DND-41 (cell line): ENCODE measurements at regions not wholly inside any gene's neighbourhood (a gene's known extent, or its start where the extent isn't known, plus 50 kb on each side); places are given as distances from the start of the nearest gene placed in this dataset.

Experiments
- ATAC-seq: fragments of 200-7000 bp; cut with Tn5 transposase; 3 replicates; pipeline ENCODE4 v1.9.1; 2021; ENCODE audit warnings: low read depth; ENCODE audit not compliant: insufficient read depth
- DNase-seq: peaks from one replicate; pipeline ENCODE4 v3.0.0-alpha.2; 2020
- H2AFZ ChIP-seq: 2 replicates; pipeline ENCODE4 v1.6.0; 2012; ENCODE audit warnings: low read depth, low read length
- H3K27ac ChIP-seq: 2 replicates; pipeline ENCODE4 v1.5.1; 2012; ENCODE audit warnings: low read length, inconsistent platforms
- H3K27me3 ChIP-seq: fragments of 200-600 bp; sonication (generic); 2 replicates; pipeline ENCODE4 v1.6.0; 2012; ENCODE audit warnings: low read length, mild to moderate bottlenecking, inconsistent platforms; ENCODE audit not compliant: insufficient read depth, poor library complexity
- H3K36me3 ChIP-seq: 2 replicates; pipeline ENCODE4 v1.5.1; 2012; ENCODE audit warnings: low read length, inconsistent platforms; ENCODE audit not compliant: insufficient read depth
- H3K4me1 ChIP-seq: 2 replicates; pipeline ENCODE4 v1.5.1; 2012; ENCODE audit warnings: mild to moderate bottlenecking, low read length; ENCODE audit not compliant: insufficient read depth
- H3K4me2 ChIP-seq: 2 replicates; pipeline ENCODE4 v1.6.0; 2012; ENCODE audit warnings: mild to moderate bottlenecking, moderate library complexity, low read length, inconsistent platforms; ENCODE audit not compliant: insufficient read depth
- H3K4me3 ChIP-seq, 2 experiments: fragments of 200-600 bp in 1 of 2; shearing (Covaris generic) in 1 of 2; 2 replicates each; pipeline ENCODE4 v1.5.1; 2012 to 2016; ENCODE audit warnings: inconsistent platforms in 2 of 2, low read length in 2 of 2, mild to moderate bottlenecking in 2 of 2, low read depth in 1 of 2, moderate library complexity in 1 of 2
- H3K79me2 ChIP-seq: 2 replicates; pipeline ENCODE4 v1.6.0; 2012; ENCODE audit warnings: low read length, inconsistent platforms; ENCODE audit not compliant: insufficient read depth
- H3K9ac ChIP-seq: 2 replicates; pipeline ENCODE4 v1.6.0; 2012; ENCODE audit warnings: low read depth, mild to moderate bottlenecking, inconsistent platforms, low read length, moderate library complexity
- H3K9me3 ChIP-seq: 2 replicates; pipeline ENCODE4 v1.5.1; 2012; ENCODE audit warnings: low read length, moderate library complexity, mild to moderate bottlenecking, inconsistent platforms; ENCODE audit not compliant: insufficient read depth, severe bottlenecking
- H4K20me1 ChIP-seq: 2 replicates; pipeline ENCODE4 v1.6.0; 2012; ENCODE audit warnings: low read length; ENCODE audit not compliant: insufficient read depth
- CTCF ChIP-seq: IDR thresholded peaks from 2 replicates; pipeline ENCODE4 v1.5.1; 2012; ENCODE audit warnings: borderline replicate concordance, low read length, moderate library complexity, mild to moderate bottlenecking; ENCODE audit not compliant: poor library complexity, severe bottlenecking; ENCODE audit errors: extremely low read depth
- EZH2 ChIP-seq: IDR thresholded peaks from 3 replicates; pipeline ENCODE4 v1.6.1; 2012; ENCODE audit warnings: borderline replicate concordance, low read depth, mild to moderate bottlenecking, moderate library complexity, low read length, inconsistent platforms; ENCODE audit not compliant: severe bottlenecking

- no peaks in the 10 kb centered on the region for H3K36me3 ChIP-seq
- TF ChIP-seq EZH2 (no peak), CTCF (no peak)
- H3K4me1 ChIP-seq = no peaks in the 10 kb centered on the region
- no peaks in the 10 kb centered on the region for H3K27me3 ChIP-seq
- H4K20me1 ChIP-seq = no peaks in the 10 kb centered on the region
- no peaks in the 10 kb centered on the region for H3K9me3 ChIP-seq
- H2AFZ ChIP-seq = no peak overlapping the region
- no peak overlapping the region for H3K4me3 ChIP-seq
- no peak for DNase-seq
- no peak overlapping the region for H3K4me2 ChIP-seq
- ATAC-seq = no peak
- no peak overlapping the region for H3K9ac ChIP-seq
- H3K79me2 ChIP-seq = no peaks in the 10 kb centered on the region
- H3K27ac ChIP-seq = no peak overlapping the region
Observed at GRCh38 chr2:236799391-236800026, 229.9 kb downstream of the ACKR3 start.

GRCh38 chr2:236802862-236803261 is 233.2 kb downstream of the ACKR3 start:
- H3K9me3 ChIP-seq = peaks cover 8% of the 10 kb centered on the region
- H3K9ac ChIP-seq = no peak overlapping the region
- no peaks in the 10 kb centered on the region for H3K4me1 ChIP-seq

GRCh38 chr2:236803621-236804020 is 234.0 kb downstream of the ACKR3 start:
- no peak for TF ChIP-seq CTCF
- TF ChIP-seq EZH2 = no peak
- Histone ChIP-seq H2AFZ (no peak overlapping the region), H3K4me3 (no peak overlapping the region), H3K9ac (no peak overlapping the region), H3K27ac (no peak overlapping the region), H3K36me3 (no peaks in the 10 kb centered on the region), H3K27me3 (no peaks in the 10 kb centered on the region), H4K20me1 (no peaks in the 10 kb centered on the region), H3K9me3 (peaks cover 13% of the 10 kb centered on the region), H3K4me1 (no peaks in the 10 kb centered on the region), H3K4me2 (no peak overlapping the region), H3K79me2 (no peaks in the 10 kb centered on the region)
- ATAC-seq (no peak), DNase-seq (no peak)

More at GRCh38 chr2:236802862-236803261, 233.2 kb downstream of the ACKR3 start:
- H2AFZ ChIP-seq = no peak overlapping the region
- no peak for TF ChIP-seq CTCF
- H4K20me1 ChIP-seq = no peaks in the 10 kb centered on the region
- H3K4me3 ChIP-seq = no peak overlapping the region
- no peaks in the 10 kb centered on the region for H3K27me3 ChIP-seq
- H3K36me3 ChIP-seq = no peaks in the 10 kb centered on the region
- no peak for ATAC-seq
- H3K79me2 ChIP-seq = no peaks in the 10 kb centered on the region
- DNase-seq = no peak
- no peak overlapping the region for H3K4me2 ChIP-seq
- no peak overlapping the region for H3K27ac ChIP-seq
